GM12878 (cell line): ENCODE measurements at regions not wholly inside any gene's neighbourhood (a gene's known extent, or its start where the extent isn't known, plus 50 kb on each side); places are given as distances from the start of the nearest gene placed in this dataset.

Experiments used
- ATF7 ChIP-seq: fragments of 450-650 bp; IDR thresholded peaks from 2 replicates; pipeline ENCODE4 v1.6.1; 2016; ENCODE audit warnings: low read depth, mild to moderate bottlenecking
- BCL11A ChIP-seq: IDR thresholded peaks from 2 replicates; pipeline ENCODE4 v1.6.1; 2011; ENCODE audit warnings: low read depth, low read length
- CBFB ChIP-seq: IDR thresholded peaks from 2 replicates; pipeline ENCODE4 v1.6.1; 2016; ENCODE audit warnings: antibody characterized with exemption, low read depth
- CTCF ChIP-seq, 3 experiments: IDR thresholded peaks in 2 of 3; conservative IDR thresholded peaks in 1 of 3; 2 replicates each; pipeline ENCODE4 v1.5.1; 2011; ENCODE audit warnings: low read depth in 3 of 3, low read length in 3 of 3, mild to moderate bottlenecking in 3 of 3, control low read depth in 2 of 3, moderate library complexity in 2 of 3, inconsistent platforms in 1 of 3, mixed read lengths in 1 of 3; ENCODE audit not compliant: control insufficient read depth in 2 of 3, insufficient read depth in 1 of 3; ENCODE audit errors: extremely low read depth in 1 of 3
- E2F4 ChIP-seq: IDR thresholded peaks from 2 replicates; pipeline ENCODE4 v1.6.1; 2012; ENCODE audit warnings: low read depth, low read length, improper control_type of control experiment
- EZH2 ChIP-seq: IDR thresholded peaks from 2 replicates; pipeline ENCODE4 v1.6.1; 2012; ENCODE audit warnings: low read depth, mild to moderate bottlenecking, control low read depth, inconsistent platforms, low read length, borderline replicate concordance; ENCODE audit not compliant: control insufficient read depth
- KAT2A ChIP-seq: conservative IDR thresholded peaks from 2 replicates; pipeline ENCODE4 v1.6.1; 2011; ENCODE audit warnings: low read depth, low read length; ENCODE audit not compliant: control insufficient read depth
- NFYB ChIP-seq: IDR thresholded peaks from 2 replicates; pipeline ENCODE4 v1.6.1; 2011; ENCODE audit warnings: low read depth, mild to moderate bottlenecking, low read length, improper control_type of control experiment, moderate library complexity; ENCODE audit not compliant: insufficient read depth
- POLR2A ChIP-seq: IDR thresholded peaks from 2 replicates; pipeline ENCODE4 v1.6.1; 2011; ENCODE audit warnings: low read depth, mild to moderate bottlenecking, low read length
- SIN3A ChIP-seq: IDR thresholded peaks from 2 replicates; pipeline ENCODE4 v1.6.1; 2012; ENCODE audit warnings: low read depth, low read length, improper control_type of control experiment
- SMARCA5 ChIP-seq: fragments of 450-650 bp; IDR thresholded peaks from 2 replicates; pipeline ENCODE4 v1.6.1; 2017; ENCODE audit warnings: mild to moderate bottlenecking
- ZSCAN29 ChIP-seq: fragments of 450-650 bp; IDR thresholded peaks from 2 replicates; pipeline ENCODE4 v1.6.1; 2017; ENCODE audit warnings: mild to moderate bottlenecking, moderate library complexity

DNA sequence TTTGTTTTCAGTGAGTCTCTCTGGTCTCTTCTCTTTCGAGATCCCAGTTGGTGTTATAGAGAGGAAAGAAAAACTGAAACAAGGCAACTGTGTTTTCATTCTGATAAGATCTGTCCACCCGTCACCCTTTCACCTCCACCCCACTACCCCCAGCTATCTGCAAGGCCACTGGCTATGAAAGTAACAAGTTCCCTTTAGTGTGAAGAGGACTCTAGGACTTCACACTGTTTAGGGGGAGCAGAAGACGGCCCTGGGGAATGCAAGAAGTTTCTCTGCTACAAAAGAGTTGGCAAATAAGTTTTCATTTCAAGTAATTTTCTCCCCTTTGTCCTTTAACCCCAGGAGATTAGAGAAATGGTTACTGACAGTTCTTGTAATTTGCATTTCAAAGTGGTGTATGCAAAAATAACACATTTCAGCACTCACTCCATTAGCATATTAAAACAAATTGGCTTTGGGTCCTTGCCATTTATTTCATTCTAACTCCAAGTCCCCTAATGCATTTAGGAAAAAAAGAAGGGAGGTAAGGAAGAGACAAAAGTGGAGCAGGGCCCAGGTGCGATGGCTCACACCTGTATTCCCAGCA lies 79.6 kb upstream of the PPM1J start:
- no peak for TF ChIP-seq POLR2A
- no peak for TF ChIP-seq BCL11A
- TF ChIP-seq ZSCAN29 = no peak
- no peak for TF ChIP-seq KAT2A
- no peak for TF ChIP-seq E2F4
- no peak for TF ChIP-seq EZH2
- no peak for TF ChIP-seq NFYB
- TF ChIP-seq CBFB = no peak
- no peak for TF ChIP-seq SMARCA5
- no peak for TF ChIP-seq CTCF (IDR thresholded peaks at IDR 0.05 in 2 of 3, conservative IDR thresholded peaks at IDR 0.05 in 1 of 3; ENCODE audit: control insufficient read depth in 2 of 3, extremely low read depth in 1 of 3, insufficient read depth in 1 of 3, low read depth in 3 of 3, low read length in 3 of 3)
- no peak for TF ChIP-seq ATF7
- no peak for TF ChIP-seq SIN3A
